ENCODE measurements at regions not wholly inside any gene's neighbourhood (a gene's known extent, or its start where the extent isn't known, plus 50 kb on each side); places are given as distances from the start of the nearest gene placed in this dataset.

- DNase-seq (ENCODE audit: low read depth in 1 of 2, low spot score in 1 of 2), result no peak
- Histone ChIP-seq H3K4me3 (replicated peaks; ENCODE audit: insufficient read depth, low read length) (no peak overlapping the region), H3K27me3 (ENCODE audit: insufficient read depth, poor library complexity, severe bottlenecking) (no peaks in the 10 kb centered on the region), H3K27ac (replicated peaks) (no peak overlapping the region)
- TF ChIP-seq CTCF (IDR thresholded peaks at IDR 0.05; ENCODE audit: insufficient read depth, low read length), result no peak
- TF ChIP-seq GABPA (IDR thresholded peaks at IDR 0.05; ENCODE audit: low read depth), result no peak
- TF ChIP-seq POLR2AphosphoS5 (IDR thresholded peaks at IDR 0.05; ENCODE audit: low read depth), result no peak
- TF ChIP-seq SPI1 (IDR thresholded peaks at IDR 0.05; ENCODE audit: borderline replicate concordance, low read depth), result no peak
- TF ChIP-seq REST (IDR thresholded peaks at IDR 0.05; ENCODE audit: insufficient replicate concordance, low read depth), result no peak
Measured at GRCh38 chr1:18052671-18053070, 54.9 kb upstream of the IGSF21 start.

- Histone ChIP-seq H3K4me3 (replicated peaks; ENCODE audit: insufficient read depth, low read length) (no peak overlapping the region), H3K27ac (replicated peaks) (no peak overlapping the region), H3K27me3 (ENCODE audit: insufficient read depth, poor library complexity, severe bottlenecking) (no peaks in the 10 kb centered on the region)
- no peak for TF ChIP-seq GABPA (IDR thresholded peaks at IDR 0.05; ENCODE audit: low read depth)
- no peak for TF ChIP-seq CTCF (IDR thresholded peaks at IDR 0.05; ENCODE audit: insufficient read depth, low read length)
- TF ChIP-seq REST (IDR thresholded peaks at IDR 0.05; ENCODE audit: insufficient replicate concordance, low read depth), result no peak
- TF ChIP-seq SPI1 (IDR thresholded peaks at IDR 0.05; ENCODE audit: borderline replicate concordance, low read depth), result no peak
- TF ChIP-seq POLR2AphosphoS5 (IDR thresholded peaks at IDR 0.05; ENCODE audit: low read depth), result no peak
- no peak for DNase-seq (ENCODE audit: low read depth in 1 of 2, low spot score in 1 of 2)
Measured at GRCh38 chr1:18055156-18055555, 52.4 kb upstream of the IGSF21 start.

- TF ChIP-seq GABPA (IDR thresholded peaks at IDR 0.05; ENCODE audit: low read depth), result no peak
- TF ChIP-seq POLR2AphosphoS5 (IDR thresholded peaks at IDR 0.05; ENCODE audit: low read depth), result no peak
- no peak for TF ChIP-seq SPI1 (IDR thresholded peaks at IDR 0.05; ENCODE audit: borderline replicate concordance, low read depth)
- no peak for TF ChIP-seq CTCF (IDR thresholded peaks at IDR 0.05; ENCODE audit: insufficient read depth, low read length)
- TF ChIP-seq REST (IDR thresholded peaks at IDR 0.05; ENCODE audit: insufficient replicate concordance, low read depth), result no peak
- no peak overlapping the region for H3K4me3 ChIP-seq (replicated peaks; ENCODE audit: insufficient read depth, low read length)
- no peaks in the 10 kb centered on the region for H3K27me3 ChIP-seq (ENCODE audit: insufficient read depth, poor library complexity, severe bottlenecking)
- H3K27ac ChIP-seq (replicated peaks), result no peak overlapping the region
- no peak for DNase-seq (ENCODE audit: low read depth in 1 of 2, low spot score in 1 of 2)
Measured at GRCh38 chr1:18056545-18056944, 51.1 kb upstream of the IGSF21 start.
